MM.1S (cell line): ENCODE measurements at regions not wholly inside any gene's neighbourhood (a gene's known extent, or its start where the extent isn't known, plus 50 kb on each side); places are given as distances from the start of the nearest gene placed in this dataset.

Experiments
- DNase-seq: peaks from one replicate; pipeline ENCODE4 v3.0.0-alpha.2; 2015
- H2AFZ ChIP-seq: fragments of 300-600 bp; sonication (generic); 2 replicates; pipeline ENCODE4 v1.6.0; 2016; ENCODE audit warnings: antibody characterized with exemption, low read length
- H3F3A ChIP-seq: fragments of 300-600 bp; sonication (generic); 2 replicates; pipeline ENCODE4 v1.6.1; 2016; ENCODE audit warnings: mild to moderate bottlenecking, antibody characterized with exemption, low read length, moderate library complexity, mixed read lengths; ENCODE audit not compliant: insufficient read depth
- H3K27ac ChIP-seq: fragments of 300-600 bp; sonication (generic); 2 replicates; pipeline ENCODE4 v1.5.1; 2016; ENCODE audit warnings: mild to moderate bottlenecking, low read length
- H3K27me3 ChIP-seq: fragments of 300-600 bp; sonication (generic); replicated peaks from 2 replicates; pipeline ENCODE4 v1.6.0; 2016; ENCODE audit warnings: low read length; ENCODE audit not compliant: insufficient read depth
- H3K36me3 ChIP-seq: fragments of 300-600 bp; sonication (generic); replicated peaks from 2 replicates; pipeline ENCODE4 v1.6.1; 2016; ENCODE audit warnings: mild to moderate bottlenecking, low read length, mixed read lengths; ENCODE audit not compliant: insufficient read depth
- H3K4me1 ChIP-seq: fragments of 300-600 bp; sonication (generic); 2 replicates; pipeline ENCODE4 v1.6.1; 2016; ENCODE audit warnings: low read length, mixed read lengths
- H3K4me2 ChIP-seq: fragments of 300-600 bp; sonication (generic); 2 replicates; pipeline ENCODE4 v1.6.0; 2016; ENCODE audit warnings: low read depth, low read length
- H3K4me3 ChIP-seq: fragments of 300-600 bp; sonication (generic); 2 replicates; pipeline ENCODE4 v1.5.1; 2016; ENCODE audit warnings: low read length, mixed read lengths
- H3K79me2 ChIP-seq: fragments of 300-600 bp; sonication (generic); 2 replicates; pipeline ENCODE4 v1.6.1; 2016; ENCODE audit warnings: mixed run types, low read length, mixed read lengths
- H3K9ac ChIP-seq: fragments of 300-600 bp; sonication (generic); 2 replicates; pipeline ENCODE4 v1.6.1; 2016; ENCODE audit warnings: low read length, mixed read lengths
- H3K9me2 ChIP-seq: fragments of 300-600 bp; sonication (generic); replicated peaks from 2 replicates; pipeline ENCODE4 v1.6.1; 2016; ENCODE audit warnings: mild to moderate bottlenecking, low read length, mixed read lengths; ENCODE audit not compliant: insufficient read depth
- H3K9me3 ChIP-seq: fragments of 300-600 bp; sonication (generic); replicated peaks from 2 replicates; pipeline ENCODE4 v1.6.1; 2016; ENCODE audit warnings: mild to moderate bottlenecking, low read length, mixed read lengths; ENCODE audit not compliant: insufficient read depth
- H4K20me1 ChIP-seq: fragments of 300-600 bp; sonication (generic); 2 replicates; pipeline ENCODE4 v1.6.1; 2016; ENCODE audit warnings: mild to moderate bottlenecking, low read length, moderate library complexity, mixed read lengths; ENCODE audit not compliant: insufficient read depth
- CTCF ChIP-seq: fragments of 300-600 bp; sonication (generic); IDR thresholded peaks from 2 replicates; pipeline ENCODE4 v1.5.1; 2016; ENCODE audit warnings: antibody characterized with exemption, low read length, mixed read lengths
- EZH2 ChIP-seq: fragments of 300-600 bp; sonication (generic); optimal IDR thresholded peaks from 2 replicates; pipeline ENCODE3; 2017; ENCODE audit warnings: low read depth, mild to moderate bottlenecking, antibody characterized with exemption, low read length, mixed read lengths
- EZH2phosphoT487 ChIP-seq: fragments of 300-600 bp; sonication (generic); IDR thresholded peaks from 2 replicates; pipeline ENCODE4 v1.6.1; 2018; ENCODE audit warnings: antibody characterized with exemption, low read length

- H3K4me1 ChIP-seq, result no peaks in the 10 kb centered on the region
- H3K79me2 ChIP-seq, result no peaks in the 10 kb centered on the region
- H3K9ac ChIP-seq, result no peak overlapping the region
- no peak overlapping the region for H3K4me3 ChIP-seq
- no peaks in the 10 kb centered on the region for H3K9me3 ChIP-seq
- H2AFZ ChIP-seq, result no peak overlapping the region
- no peak overlapping the region for H3K4me2 ChIP-seq
- no peaks in the 10 kb centered on the region for H3F3A ChIP-seq
- DNase-seq, result no peak
- H3K36me3 ChIP-seq, result no peaks in the 10 kb centered on the region
- H3K27ac ChIP-seq, result no peak overlapping the region
- no peaks in the 10 kb centered on the region for H3K27me3 ChIP-seq
- H3K9me2 ChIP-seq, result no peaks in the 10 kb centered on the region
- no peaks in the 10 kb centered on the region for H4K20me1 ChIP-seq
- TF ChIP-seq CTCF (no peak), EZH2phosphoT487 (no peak), EZH2 (no peak)
Observed at GRCh38 chr15:38041576-38041975, 107.1 kb downstream of the TMCO5A start.

GRCh38 chr15:38042211-38042610, 107.8 kb downstream of the TMCO5A start:
- Histone ChIP-seq H3K27ac (no peak overlapping the region), H3K9me2 (no peaks in the 10 kb centered on the region), H3K4me2 (no peak overlapping the region), H4K20me1 (no peaks in the 10 kb centered on the region), H3K4me3 (no peak overlapping the region), H3K79me2 (no peaks in the 10 kb centered on the region), H3K36me3 (no peaks in the 10 kb centered on the region), H3K9ac (no peak overlapping the region), H3K9me3 (no peaks in the 10 kb centered on the region), H3K4me1 (no peaks in the 10 kb centered on the region), H3K27me3 (no peaks in the 10 kb centered on the region), H2AFZ (no peak overlapping the region), H3F3A (no peaks in the 10 kb centered on the region)
- TF ChIP-seq CTCF (no peak), EZH2 (no peak), EZH2phosphoT487 (no peak)
- DNase-seq, result no peak

- Histone ChIP-seq H3K27me3 (no peaks in the 10 kb centered on the region), H3K4me3 (no peak overlapping the region), H3K4me1 (no peaks in the 10 kb centered on the region), H3K27ac (no peak overlapping the region), H3K79me2 (no peaks in the 10 kb centered on the region), H3K9ac (no peak overlapping the region), H3K9me3 (no peaks in the 10 kb centered on the region), H3K36me3 (no peaks in the 10 kb centered on the region), H2AFZ (no peak overlapping the region), H3F3A (no peaks in the 10 kb centered on the region), H3K4me2 (no peak overlapping the region), H3K9me2 (no peaks in the 10 kb centered on the region), H4K20me1 (no peaks in the 10 kb centered on the region)
- no peak for DNase-seq
- TF ChIP-seq EZH2phosphoT487 (no peak), CTCF (no peak), EZH2 (no peak)
Observed at GRCh38 chr15:38042707-38043445, 108.4 kb downstream of the TMCO5A start.
